Keratinocyte (primary cell): ENCODE measurements at regions not wholly inside any gene's neighbourhood (a gene's known extent, or its start where the extent isn't known, plus 50 kb on each side); places are given as distances from the start of the nearest gene placed in this dataset.

Source experiments
- CTCF ChIP-seq, 3 experiments: IDR thresholded peaks in 1 of 3; conservative IDR thresholded peaks in 1 of 3; optimal IDR thresholded peaks in 1 of 3; 2 replicates in 2 of 3; 3 replicates in 1 of 3; pipeline versions ENCODE3 to v1.5.1; 2011; ENCODE audit warnings: low read length in 3 of 3, mild to moderate bottlenecking in 3 of 3, moderate library complexity in 2 of 3, control low read depth in 1 of 3, inconsistent platforms in 1 of 3; ENCODE audit not compliant: insufficient read depth in 2 of 3; ENCODE audit errors: extremely low read depth in 1 of 3
- EZH2 ChIP-seq: IDR thresholded peaks from one replicate; pipeline ENCODE4 v1.6.1; 2012; ENCODE audit warnings: inconsistent platforms, mild to moderate bottlenecking, low read length, moderate library complexity

GRCh38 chr5:89396278-89396954, 513.4 kb upstream of the MEF2C start:
- no peak for TF ChIP-seq CTCF (optimal IDR thresholded peaks at IDR 0.05 in 1 of 3, IDR thresholded peaks at IDR 0.05 in 1 of 3, conservative IDR thresholded peaks at IDR 0.05 in 1 of 3; ENCODE audit: extremely low read depth in 1 of 3, insufficient read depth in 2 of 3, low read length in 3 of 3)
- no peak for TF ChIP-seq EZH2
